ENCODE measurements at regions not wholly inside any gene's neighbourhood (a gene's known extent, or its start where the extent isn't known, plus 50 kb on each side); places are given as distances from the start of the nearest gene placed in this dataset.

DNA sequence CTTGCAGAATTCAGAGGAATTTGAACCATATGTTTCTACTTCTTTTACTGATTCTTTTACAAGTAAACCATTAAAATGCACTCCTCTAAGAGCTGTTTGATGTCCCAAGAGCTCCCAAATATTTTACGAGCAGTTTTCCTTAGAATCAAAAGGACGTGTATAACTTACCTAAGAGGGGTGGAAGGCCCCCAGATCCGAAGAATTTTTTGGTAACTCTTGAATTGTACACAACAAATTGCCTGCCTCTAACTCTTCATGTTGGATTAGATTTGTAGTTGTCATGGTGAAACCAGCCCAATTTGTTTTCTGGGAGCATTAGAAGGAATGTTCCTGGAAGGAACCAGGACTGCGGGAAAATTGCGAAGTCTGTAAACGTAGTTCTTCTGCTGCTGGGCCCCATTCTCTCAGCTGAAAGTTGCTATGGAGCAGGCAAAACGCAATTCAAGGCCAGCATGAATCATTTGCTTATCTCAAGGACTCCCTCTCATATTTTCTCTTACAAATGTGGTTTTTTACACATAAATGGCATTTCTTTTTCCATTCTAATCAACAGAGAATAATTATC is 124.8 kb upstream of the TMEM72 start:
- Mint-ChIP-seq H3K4me1 (no peaks in the 10 kb centered on the region), H3K27ac (no peak overlapping the region), H3K27me3 (peaks cover 24% of the 10 kb centered on the region), H3K36me3 (ENCODE audit: low read depth) (no peaks in the 10 kb centered on the region), H3K4me3 (no peak overlapping the region)
- H3K9me3 ChIP-seq (ENCODE audit: control insufficient read depth, low read length, poor library complexity, severe bottlenecking) = peaks cover 2% of the 10 kb centered on the region
- ATAC-seq (no peak), DNase-seq (no peak)

DNA sequence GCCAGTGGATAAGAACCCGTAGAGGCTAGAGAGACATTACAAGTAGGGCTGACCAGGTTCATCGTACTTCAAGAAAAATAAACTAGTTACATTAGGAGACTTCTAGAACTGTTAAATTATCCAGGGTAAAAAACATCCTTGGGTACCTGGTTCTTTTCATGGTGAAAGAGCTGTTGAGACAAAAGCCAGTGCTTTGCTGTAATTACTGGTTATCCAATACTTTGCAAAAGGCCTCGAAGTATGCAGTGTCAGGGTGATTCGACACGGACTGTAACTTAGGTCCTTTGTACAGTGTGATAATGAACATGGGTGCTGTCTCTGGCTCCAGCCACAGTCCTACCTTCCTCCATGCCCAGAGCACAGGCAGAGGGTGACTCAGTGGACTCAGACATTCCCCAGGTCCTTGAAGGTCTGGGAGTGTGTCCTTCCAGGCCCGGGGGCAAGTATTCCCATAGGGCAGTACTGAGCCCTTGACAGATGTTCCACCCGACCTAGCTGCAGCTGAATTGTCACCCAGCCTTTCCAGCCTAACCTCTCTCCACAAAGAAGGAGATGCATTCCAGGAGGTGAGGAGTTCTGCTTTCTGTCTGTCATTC is 123.6 kb upstream of the TMEM72 start:
- no peak overlapping the region for H3K4me3 Mint-ChIP-seq
- H3K4me1 Mint-ChIP-seq = no peaks in the 10 kb centered on the region
- ATAC-seq (no peak), DNase-seq (no peak)
- peaks cover 34% of the 10 kb centered on the region for H3K27me3 Mint-ChIP-seq
- no peak overlapping the region for H3K27ac Mint-ChIP-seq
- H3K36me3 Mint-ChIP-seq (ENCODE audit: low read depth) = no peaks in the 10 kb centered on the region
- H3K9me3 ChIP-seq (ENCODE audit: control insufficient read depth, low read length, poor library complexity, severe bottlenecking) = peaks cover 2% of the 10 kb centered on the region

GRCh38 chr10:44788147-44789129 is 122.7 kb upstream of the TMEM72 start:
- no peaks in the 10 kb centered on the region for H3K36me3 Mint-ChIP-seq (ENCODE audit: low read depth)
- ATAC-seq (no peak), DNase-seq (no peak)
- peaks cover 40% of the 10 kb centered on the region for H3K27me3 Mint-ChIP-seq
- H3K9me3 ChIP-seq (ENCODE audit: control insufficient read depth, low read length, poor library complexity, severe bottlenecking) = peaks cover 2% of the 10 kb centered on the region
- no peaks in the 10 kb centered on the region for H3K4me1 Mint-ChIP-seq
- no peak overlapping the region for H3K4me3 Mint-ChIP-seq
- no peak overlapping the region for H3K27ac Mint-ChIP-seq

- no peak overlapping the region for H3K27ac Mint-ChIP-seq
- no peaks in the 10 kb centered on the region for H3K36me3 Mint-ChIP-seq (ENCODE audit: low read depth)
- no peak overlapping the region for H3K4me3 Mint-ChIP-seq
Measured at GRCh38 chr10:44792119-44792775, 118.9 kb upstream of the TMEM72 start.

DNA sequence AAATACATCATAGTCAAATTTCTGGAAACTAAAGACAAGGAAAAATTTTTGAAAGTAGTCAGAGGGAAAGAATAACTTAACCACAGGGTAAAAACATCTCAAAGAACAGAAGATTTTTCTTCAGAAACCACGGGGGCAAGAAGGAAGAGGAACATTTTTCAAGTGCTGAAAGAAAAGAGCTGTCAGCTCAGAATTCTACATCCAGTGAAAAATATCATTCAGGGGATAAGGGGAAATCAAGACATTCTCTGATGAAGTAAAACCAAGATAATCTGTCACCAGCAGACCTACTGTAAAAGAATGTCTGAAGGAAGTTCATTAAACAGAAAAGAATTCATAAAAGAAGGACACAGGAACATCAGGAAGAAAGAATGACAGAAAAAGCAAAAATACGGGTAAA is 111.2 kb upstream of the TMEM72 start:
- no peak overlapping the region for H3K4me3 Mint-ChIP-seq
- DNase-seq (no peak), ATAC-seq (no peak)
- no peaks in the 10 kb centered on the region for H3K9me3 ChIP-seq (ENCODE audit: control insufficient read depth, low read length, poor library complexity, severe bottlenecking)
- no peaks in the 10 kb centered on the region for H3K36me3 Mint-ChIP-seq (ENCODE audit: low read depth)
- no peaks in the 10 kb centered on the region for H3K4me1 Mint-ChIP-seq
- H3K27me3 Mint-ChIP-seq = peaks cover 35% of the 10 kb centered on the region
- no peak overlapping the region for H3K27ac Mint-ChIP-seq

More at GRCh38 chr10:44792119-44792775, 118.9 kb upstream of the TMEM72 start:
- no peaks in the 10 kb centered on the region for H3K9me3 ChIP-seq (ENCODE audit: control insufficient read depth, low read length, poor library complexity, severe bottlenecking)
- peaks cover 48% of the 10 kb centered on the region for H3K27me3 Mint-ChIP-seq
- DNase-seq (no peak), ATAC-seq (no peak)
- H3K4me1 Mint-ChIP-seq = no peaks in the 10 kb centered on the region

DNA sequence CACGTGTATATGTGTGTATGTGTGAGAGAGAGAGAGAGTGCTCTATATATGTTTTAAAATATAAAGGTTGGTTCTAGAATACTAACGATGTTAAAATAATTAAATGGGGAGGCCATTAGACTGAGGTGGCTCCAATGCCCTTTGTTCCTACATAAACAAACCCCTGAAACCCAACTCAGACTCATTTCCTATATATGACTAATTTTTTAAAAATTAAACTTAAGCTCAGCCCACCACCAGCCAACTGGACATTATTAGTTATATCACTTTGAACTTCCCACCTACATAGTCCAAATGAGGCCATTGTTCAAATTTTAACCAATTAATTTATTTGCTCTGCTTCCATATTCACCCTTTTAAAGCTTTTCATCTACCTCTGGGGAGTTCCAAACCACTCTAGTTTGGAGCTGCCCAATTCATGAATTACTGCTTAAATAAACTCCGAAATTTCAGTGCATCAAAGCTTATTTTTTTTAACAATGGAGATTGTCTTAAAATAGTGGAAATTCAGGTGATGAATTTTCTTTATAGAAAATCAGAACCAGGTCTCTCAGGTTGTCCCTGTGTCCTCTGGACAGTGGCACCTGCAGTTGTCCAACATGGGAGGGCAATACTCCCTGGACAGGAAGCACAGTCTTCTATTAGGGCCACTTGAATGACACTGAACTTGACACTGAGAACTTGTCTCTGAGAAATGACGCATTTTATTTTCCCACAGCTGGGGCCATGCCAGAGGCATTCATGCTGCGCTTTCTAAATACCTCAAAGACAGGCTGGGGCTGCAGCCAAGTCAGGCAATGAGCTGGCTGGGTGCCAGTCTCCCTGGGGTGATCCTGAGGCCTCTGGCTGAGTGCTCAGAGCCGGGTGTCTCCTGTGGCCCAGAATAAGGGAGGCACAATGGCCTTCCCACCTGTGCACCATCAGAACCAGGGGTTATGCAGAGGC is 109.5 kb upstream of the TMEM72 start:
- no peaks in the 10 kb centered on the region for H3K9me3 ChIP-seq (ENCODE audit: control insufficient read depth, low read length, poor library complexity, severe bottlenecking)
- Mint-ChIP-seq H3K27me3 (peaks cover 31% of the 10 kb centered on the region), H3K4me3 (no peak overlapping the region), H3K36me3 (ENCODE audit: low read depth) (no peaks in the 10 kb centered on the region), H3K27ac (no peak overlapping the region), H3K4me1 (no peaks in the 10 kb centered on the region)
- no peak for DNase-seq
- ATAC-seq = no peak

DNA sequence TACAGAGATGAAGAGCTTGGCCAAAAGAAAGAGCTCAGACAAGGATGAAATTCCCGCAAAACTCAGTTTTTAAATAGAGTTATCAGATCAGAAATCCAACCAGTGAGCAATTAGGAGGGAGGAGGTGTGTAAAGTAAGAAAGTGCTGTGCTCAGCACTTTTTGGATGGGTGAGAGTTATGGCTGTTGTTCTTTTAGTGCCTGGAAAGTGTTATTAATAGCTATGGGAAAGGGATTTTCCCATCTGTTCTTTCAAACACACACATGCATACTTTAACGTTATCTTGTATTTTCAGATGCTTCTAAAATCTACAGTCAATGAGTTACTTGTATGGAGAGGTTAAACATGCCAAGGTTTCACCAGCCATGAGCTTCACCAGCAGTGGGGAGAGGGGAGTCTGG is 107.3 kb upstream of the TMEM72 start:
- Mint-ChIP-seq H3K4me3 (no peak overlapping the region), H3K27ac (no peak overlapping the region), H3K36me3 (ENCODE audit: low read depth) (no peaks in the 10 kb centered on the region), H3K4me1 (no peaks in the 10 kb centered on the region), H3K27me3 (peaks cover 25% of the 10 kb centered on the region)
- ATAC-seq = no peak
- DNase-seq = no peak
- H3K9me3 ChIP-seq (ENCODE audit: control insufficient read depth, low read length, poor library complexity, severe bottlenecking) = no peaks in the 10 kb centered on the region

DNA sequence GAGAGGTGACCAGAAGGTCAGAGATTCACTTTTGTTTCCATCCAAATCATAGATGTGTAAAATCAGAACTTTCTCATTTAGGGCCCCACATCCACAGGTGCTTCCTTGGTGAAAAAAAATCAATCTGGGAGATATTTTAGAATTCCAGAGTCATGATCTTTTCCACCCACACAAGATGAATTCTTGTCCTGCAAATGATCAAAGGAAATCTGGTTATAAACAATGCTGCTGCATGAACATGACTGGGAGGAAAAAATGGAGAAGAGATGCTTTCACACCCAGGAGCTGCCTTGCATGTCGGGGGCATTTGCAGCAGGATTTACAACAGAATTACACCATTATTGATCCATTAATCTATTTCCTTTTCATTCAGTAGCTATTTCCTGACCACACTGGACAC is 106.5 kb upstream of the TMEM72 start:
- no peak for ATAC-seq
- Mint-ChIP-seq H3K4me3 (no peak overlapping the region), H3K4me1 (no peaks in the 10 kb centered on the region)

GRCh38 chr10:44805466-44806210 is 105.5 kb upstream of the TMEM72 start:
- Mint-ChIP-seq H3K36me3 (ENCODE audit: low read depth) (no peaks in the 10 kb centered on the region), H3K27me3 (peaks cover 23% of the 10 kb centered on the region), H3K4me1 (no peaks in the 10 kb centered on the region), H3K4me3 (no peak overlapping the region), H3K27ac (no peak overlapping the region)
- no peak for ATAC-seq
- no peaks in the 10 kb centered on the region for H3K9me3 ChIP-seq (ENCODE audit: control insufficient read depth, low read length, poor library complexity, severe bottlenecking)
- DNase-seq = no peak

More for the DNA sequence above, 106.5 kb upstream of the TMEM72 start:
- Mint-ChIP-seq H3K27me3 (peaks cover 23% of the 10 kb centered on the region), H3K27ac (no peak overlapping the region), H3K36me3 (ENCODE audit: low read depth) (no peaks in the 10 kb centered on the region)
- DNase-seq = no peak
- H3K9me3 ChIP-seq (ENCODE audit: control insufficient read depth, low read length, poor library complexity, severe bottlenecking) = no peaks in the 10 kb centered on the region

GRCh38 chr10:44806950-44807349 is 104.2 kb upstream of the TMEM72 start:
- H3K27ac Mint-ChIP-seq = no peak overlapping the region
- no peak for ATAC-seq
- DNase-seq = no peak

DNA sequence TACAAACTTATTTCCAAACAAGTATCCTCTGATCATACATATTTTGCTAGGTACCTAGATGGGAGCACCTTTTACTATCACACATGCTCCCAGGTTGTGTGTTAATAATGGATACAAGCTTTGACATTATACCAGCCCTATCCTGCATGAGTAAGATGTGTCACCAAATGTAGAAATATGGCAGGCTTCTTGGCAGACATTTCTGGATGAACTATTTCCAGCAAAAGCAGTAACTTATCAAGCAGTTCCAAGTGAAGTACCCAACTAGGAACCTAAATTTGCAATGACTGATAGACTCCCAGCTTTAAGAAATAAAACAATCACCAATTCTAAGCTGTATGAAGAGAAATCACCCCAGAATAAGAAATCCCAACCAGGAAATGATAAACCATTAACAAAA is 103.7 kb upstream of the TMEM72 start:
- no peaks in the 10 kb centered on the region for H3K9me3 ChIP-seq (ENCODE audit: control insufficient read depth, low read length, poor library complexity, severe bottlenecking)
- ATAC-seq (no peak), DNase-seq (no peak)
- Mint-ChIP-seq H3K4me3 (no peak overlapping the region), H3K4me1 (no peaks in the 10 kb centered on the region), H3K27me3 (peaks cover 23% of the 10 kb centered on the region), H3K27ac (no peak overlapping the region), H3K36me3 (ENCODE audit: low read depth) (no peaks in the 10 kb centered on the region)

More at GRCh38 chr10:44806950-44807349, 104.2 kb upstream of the TMEM72 start:
- H3K9me3 ChIP-seq (ENCODE audit: control insufficient read depth, low read length, poor library complexity, severe bottlenecking) = no peaks in the 10 kb centered on the region
- peaks cover 23% of the 10 kb centered on the region for H3K27me3 Mint-ChIP-seq
- H3K36me3 Mint-ChIP-seq (ENCODE audit: low read depth) = no peaks in the 10 kb centered on the region
- no peaks in the 10 kb centered on the region for H3K4me1 Mint-ChIP-seq
- no peak overlapping the region for H3K4me3 Mint-ChIP-seq

DNA sequence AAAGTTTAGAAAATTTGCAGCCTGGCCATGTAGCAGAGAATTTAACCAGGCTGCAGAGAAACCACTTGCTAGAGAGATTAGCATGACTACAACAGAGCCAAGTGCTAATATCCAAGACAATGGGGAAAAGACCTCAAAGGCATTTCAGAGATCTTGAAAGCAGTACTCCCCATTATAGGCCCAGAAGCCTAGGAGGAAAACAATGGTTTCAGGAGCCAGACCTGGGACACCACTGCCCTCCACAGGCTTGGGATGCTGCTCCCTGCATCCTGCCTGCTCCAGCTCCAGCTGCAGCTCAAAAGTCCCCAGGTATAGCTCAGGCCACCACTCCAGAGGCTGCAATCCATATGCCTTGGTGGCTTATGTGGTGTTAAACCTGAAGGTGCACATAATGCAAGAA is 101.5 kb upstream of the TMEM72 start:
- Mint-ChIP-seq H3K27me3 (peaks cover 11% of the 10 kb centered on the region), H3K27ac (no peak overlapping the region), H3K36me3 (ENCODE audit: low read depth) (no peaks in the 10 kb centered on the region), H3K4me3 (no peak overlapping the region), H3K4me1 (no peaks in the 10 kb centered on the region)
- no peaks in the 10 kb centered on the region for H3K9me3 ChIP-seq (ENCODE audit: control insufficient read depth, low read length, poor library complexity, severe bottlenecking)
- DNase-seq = no peak
- no peak for ATAC-seq
